A673 (cell line): ENCODE measurements at regions not wholly inside any gene's neighbourhood (a gene's known extent, or its start where the extent isn't known, plus 50 kb on each side); places are given as distances from the start of the nearest gene placed in this dataset.

ENCODE experiments used
- BruUV-seq: library from RNA; stranded (reverse); fragments of 400-500 nt; replicated peaks from 2 replicates; lab custom pipeline; 2021; lab: Mats Ljungman, UMichigan
- CTCF ChIA-PET: fragments of 300-600 bp; sonication (Branson Sonifier 250); formaldehyde crosslinking; loops from one replicate; lab custom pipeline; 2022; ENCODE audit warnings: antibody characterized with exemption; lab: Charles Lee
- POLR2A ChIA-PET: fragments of 300-600 bp; sonication (Branson Sonifier 250); formaldehyde crosslinking; loops from one replicate; lab custom pipeline; 2022; ENCODE audit warnings: antibody characterized with exemption; ENCODE audit not compliant: low non-redundant PET; lab: Charles Lee
- DNase-seq: peaks from one replicate; pipeline ENCODE4 v3.0.0-alpha.2; 2015; ENCODE audit warnings: low spot score
- H3K27ac ChIP-seq: fragments of 200-600 bp; sonication (generic); 2 replicates; pipeline ENCODE4 v1.5.1; 2016; ENCODE audit warnings: mixed run types, low read depth, mild to moderate bottlenecking, mixed read lengths, antibody characterized with exemption, low read length; ENCODE audit not compliant: poor library complexity, severe bottlenecking
- H3K27me3 ChIP-seq: fragments of 200-600 bp; sonication (generic); replicated peaks from 2 replicates; pipeline ENCODE4 v1.6.1; 2017; ENCODE audit warnings: mixed run types, low read depth, mild to moderate bottlenecking, mixed read lengths, antibody characterized with exemption, low read length; ENCODE audit not compliant: insufficient read depth, poor library complexity
- H3K36me3 ChIP-seq: fragments of 200-600 bp; sonication (generic); 2 replicates; pipeline ENCODE4 v1.6.1; 2016; ENCODE audit warnings: mixed run types, mild to moderate bottlenecking, mixed read lengths, antibody characterized with exemption, low read length; ENCODE audit not compliant: insufficient read depth, poor library complexity, severe bottlenecking
- H3K4me1 ChIP-seq: fragments of 200-600 bp; sonication (generic); 2 replicates; pipeline ENCODE4 v1.6.1; 2017; ENCODE audit warnings: mixed run types, mild to moderate bottlenecking, mixed read lengths, antibody characterized with exemption, low read length; ENCODE audit not compliant: insufficient read depth, poor library complexity, severe bottlenecking
- H3K4me3 ChIP-seq: fragments of 200-600 bp; sonication (generic); 2 replicates; pipeline ENCODE4 v1.5.1; 2016; ENCODE audit warnings: low read depth, mixed run types, mild to moderate bottlenecking, mixed read lengths, low read length; ENCODE audit not compliant: poor library complexity, severe bottlenecking
- H3K9me3 ChIP-seq: fragments of 200-600 bp; sonication (generic); 2 replicates; pipeline ENCODE4 v1.6.1; 2016; ENCODE audit warnings: mixed run types, low read depth, mild to moderate bottlenecking, mixed read lengths, antibody characterized with exemption, low read length; ENCODE audit not compliant: poor library complexity, severe bottlenecking
- CTCF ChIP-seq: fragments of 300-800, 200-600 bp; sonication (generic); conservative IDR thresholded peaks from 2 replicates; pipeline ENCODE4 v1.5.1; 2017; ENCODE audit warnings: low read depth, mild to moderate bottlenecking, antibody characterized with exemption, low read length, moderate library complexity, mixed read lengths
- EZH2 ChIP-seq: fragments of 200-600 bp; sonication (generic); IDR thresholded peaks from 2 replicates; pipeline ENCODE4 v1.6.1; 2017; ENCODE audit warnings: borderline replicate concordance, low read depth, mild to moderate bottlenecking, mixed read lengths, antibody characterized with exemption, low read length; ENCODE audit not compliant: poor library complexity, severe bottlenecking
- intact Hi-C: fragments of 100-400 bp; cut with micrococcal nuclease; formaldehyde crosslinking; loops from one replicate; pipeline ENCODE4 v1.10.0; 2022; ENCODE audit not compliant: unreplicated experiment

GRCh38 chr4:81632581-81633299, 161.0 kb upstream of the RASGEF1B start:
- no peak for TF ChIP-seq CTCF
- intact Hi-C loops, result no loop called here
- Histone ChIP-seq H3K9me3 (no peaks in the 10 kb centered on the region), H3K4me3 (no peak overlapping the region), H3K36me3 (no peaks in the 10 kb centered on the region), H3K27ac (no peak overlapping the region), H3K27me3 (no peaks in the 10 kb centered on the region), H3K4me1 (no peaks in the 10 kb centered on the region)
- POLR2A ChIA-PET, result no interaction called here
- CTCF ChIA-PET, result no interaction called here
- DNase-seq, result no peak
- no TSS peak for BruUV-seq

- no peak overlapping the region for H3K4me3 ChIP-seq
- no peak for TF ChIP-seq CTCF
- no peak for TF ChIP-seq EZH2
These were observed 160.3 kb upstream of the RASGEF1B start for GRCh38 chr4:81631958-81632441.

GRCh38 chr4:81629366-81629765, 157.7 kb upstream of the RASGEF1B start:
- CTCF ChIA-PET, result no interaction called here
- no peak for DNase-seq
- POLR2A ChIA-PET, result no interaction called here
- intact Hi-C loops, result no loop called here
- no peaks in the 10 kb centered on the region for H3K36me3 ChIP-seq
- H3K4me1 ChIP-seq, result no peaks in the 10 kb centered on the region
- TF ChIP-seq CTCF, result no peak
- TF ChIP-seq EZH2, result no peak
- no peaks in the 10 kb centered on the region for H3K27me3 ChIP-seq
- BruUV-seq, result no TSS peak
- no peak overlapping the region for H3K4me3 ChIP-seq
- H3K27ac ChIP-seq, result no peak overlapping the region
- no peaks in the 10 kb centered on the region for H3K9me3 ChIP-seq

More at GRCh38 chr4:81631958-81632441, 160.3 kb upstream of the RASGEF1B start:
- no TSS peak for BruUV-seq
- no peaks in the 10 kb centered on the region for H3K4me1 ChIP-seq
- ChIA-PET POLR2A (no interaction called here), CTCF (no interaction called here)
- DNase-seq, result peak; percentile 16
- H3K27ac ChIP-seq, result no peak overlapping the region
- intact Hi-C loops, result no loop called here
- H3K27me3 ChIP-seq, result no peaks in the 10 kb centered on the region
- H3K36me3 ChIP-seq, result no peaks in the 10 kb centered on the region
- no peaks in the 10 kb centered on the region for H3K9me3 ChIP-seq
